RWPE1 (cell line): ENCODE measurements at regions not wholly inside any gene's neighbourhood (a gene's known extent, or its start where the extent isn't known, plus 50 kb on each side); places are given as distances from the start of the nearest gene placed in this dataset.
"Not testable (repeated sequence)": the region's sequence is repeated elsewhere in the genome, so short reads cannot be mapped to it uniquely, and the experiment has no call there.

Experiments
- CTCF ChIA-PET: fragments of 350-600 bp; sonication (Branson Sonifier 250); formaldehyde crosslinking; extraction: SDS; loops from one replicate; lab custom pipeline; 2021; lab: Yijun Ruan, JAX
- POLR2A ChIA-PET: fragments of 400-600 bp; formaldehyde crosslinking; extraction: SDS; loops from one replicate; lab custom pipeline; 2020; ENCODE audit warnings: antibody characterized with exemption; ENCODE audit not compliant: low non-redundant PET; lab: Yijun Ruan, JAX
- DNase-seq: peaks from one replicate; pipeline ENCODE4 v3.0.0; 2012; ENCODE audit warnings: low spot score
- H3K27ac ChIP-seq: fragments of 450-650 bp; 2 replicates; pipeline ENCODE4 v1.5.1; 2017
- CTCF ChIP-seq: fragments of 450-650 bp; conservative IDR thresholded peaks from 2 replicates; pipeline ENCODE4 v1.5.1; 2017; ENCODE audit warnings: low read depth, mild to moderate bottlenecking

- ChIA-PET POLR2A (no interaction called here), CTCF (no interaction called here)
- no peak overlapping the region for H3K27ac ChIP-seq
- no peak for DNase-seq
- TF ChIP-seq CTCF = no peak
Observed at GRCh38 chr6:18039481-18039880, 52.0 kb upstream of the KIF13A start.

DNA sequence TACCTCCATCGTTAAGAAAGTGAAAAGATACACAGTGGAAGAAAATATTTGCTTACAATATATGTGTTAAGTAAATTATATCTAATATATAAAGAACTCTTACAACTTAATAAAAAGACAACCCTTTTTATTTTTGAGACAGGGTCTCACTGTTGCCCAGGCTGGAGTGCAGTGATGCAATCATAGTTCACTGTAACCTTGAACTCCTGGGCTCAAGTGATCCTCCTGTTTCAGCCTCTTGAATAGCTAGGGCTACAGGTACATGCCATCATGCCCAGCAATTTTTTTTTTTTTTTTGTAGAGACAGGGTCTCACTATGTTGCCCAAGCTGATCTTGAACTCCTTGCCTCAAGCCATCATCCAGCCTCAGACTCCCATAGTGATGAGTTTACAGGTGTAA lies 50.8 kb upstream of the KIF13A start:
- POLR2A ChIA-PET, H3K27ac ChIP-seq, CTCF ChIA-PET, DNase-seq: not testable (repeated sequence)
